GM19395 (cell line): ENCODE measurements at regions not wholly inside any gene's neighbourhood (a gene's known extent, or its start where the extent isn't known, plus 50 kb on each side); places are given as distances from the start of the nearest gene placed in this dataset.
"Not testable (repeated sequence)": the region's sequence is repeated elsewhere in the genome, so short reads cannot be mapped to it uniquely, and the experiment has no call there.

Source experiments
- ATAC-seq: cut with Tn5 transposase; IDR thresholded peaks from one replicate; pipeline ENCODE4 v1.9.1; 2021; ENCODE audit warnings: mild to moderate bottlenecking, moderate library complexity; ENCODE audit not compliant: unreplicated experiment

DNA sequence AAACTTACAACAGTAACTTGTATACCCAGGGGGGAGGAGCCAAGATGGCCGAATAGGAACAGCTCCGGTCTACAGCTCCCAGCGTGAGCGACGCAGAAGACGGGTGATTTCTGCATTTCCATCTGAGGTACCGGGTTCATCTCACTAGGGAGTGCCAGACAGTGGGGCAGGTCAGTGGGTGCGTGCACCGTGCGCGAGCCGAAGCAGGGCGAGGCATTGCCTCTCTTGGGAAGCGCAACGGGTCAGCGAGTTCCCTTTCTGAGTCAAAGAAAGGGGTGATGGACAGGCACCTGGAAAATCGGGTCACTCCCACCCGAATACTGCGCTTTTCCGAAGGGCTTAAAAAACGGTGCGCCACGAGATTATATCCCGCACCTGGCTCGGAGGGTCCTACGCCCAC is 278.8 kb downstream of the FAM47B start:
- ATAC-seq = not testable (repeated sequence)

DNA sequence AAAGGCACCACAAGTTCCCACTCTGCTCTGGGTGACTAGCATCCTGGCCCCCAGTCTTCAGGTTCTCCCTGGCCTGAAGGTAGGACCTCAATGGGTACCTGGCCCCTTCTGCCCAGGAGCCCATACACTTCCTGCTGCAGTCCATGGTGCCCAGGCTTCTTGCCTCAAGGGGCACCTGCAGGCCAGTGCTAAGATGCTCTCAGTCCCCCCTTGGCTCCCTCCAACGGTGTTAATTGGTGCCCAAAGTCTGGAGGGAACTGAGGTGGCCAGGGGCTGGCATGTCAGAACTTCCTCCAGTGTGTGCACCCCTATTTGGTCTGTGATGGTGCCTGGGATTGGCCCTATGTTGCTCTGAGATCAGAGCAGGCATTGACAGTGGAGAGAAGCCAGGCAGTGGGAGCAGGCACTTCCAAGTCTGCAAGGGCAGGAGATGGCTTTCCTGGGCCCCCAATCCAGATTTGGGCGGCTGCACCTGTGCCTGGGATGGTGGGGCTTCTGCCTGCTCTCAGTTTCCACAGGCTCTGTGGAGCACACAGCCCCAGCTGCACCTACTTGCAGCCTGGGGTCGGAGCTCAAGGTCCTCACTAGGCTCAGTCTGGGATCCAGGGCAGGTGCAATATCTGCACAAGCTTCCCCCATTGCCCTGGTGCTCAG is 301.6 kb downstream of the FAM47B start:
- ATAC-seq = no peak

GRCh38 chrX:35244796-35245508 is 302.4 kb downstream of the FAM47B start:
- ATAC-seq = no peak

- ATAC-seq = no peak
Measured at GRCh38 chrX:35251226-35251625, 308.6 kb downstream of the FAM47B start.

DNA sequence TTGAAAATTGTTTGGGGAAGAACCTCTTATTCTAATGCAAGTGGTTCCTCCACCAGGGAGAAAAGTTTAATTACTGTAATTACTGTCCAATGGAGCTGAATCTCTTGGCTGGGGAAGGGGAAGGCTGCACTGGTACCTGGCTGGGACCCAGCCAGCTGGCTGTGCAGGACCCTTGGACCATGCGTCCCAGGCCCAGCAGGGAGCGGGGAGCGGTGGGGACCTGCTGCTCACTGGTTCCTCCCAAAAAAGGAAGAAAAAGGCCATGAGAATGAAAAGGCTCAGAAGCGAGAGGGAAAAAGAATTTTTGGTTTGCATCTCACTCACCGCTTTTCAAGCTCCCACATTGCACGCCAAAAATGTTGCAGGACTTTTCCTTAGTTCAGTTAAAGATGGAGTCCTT is 333.5 kb downstream of the FAM47B start:
- no peak for ATAC-seq

DNA sequence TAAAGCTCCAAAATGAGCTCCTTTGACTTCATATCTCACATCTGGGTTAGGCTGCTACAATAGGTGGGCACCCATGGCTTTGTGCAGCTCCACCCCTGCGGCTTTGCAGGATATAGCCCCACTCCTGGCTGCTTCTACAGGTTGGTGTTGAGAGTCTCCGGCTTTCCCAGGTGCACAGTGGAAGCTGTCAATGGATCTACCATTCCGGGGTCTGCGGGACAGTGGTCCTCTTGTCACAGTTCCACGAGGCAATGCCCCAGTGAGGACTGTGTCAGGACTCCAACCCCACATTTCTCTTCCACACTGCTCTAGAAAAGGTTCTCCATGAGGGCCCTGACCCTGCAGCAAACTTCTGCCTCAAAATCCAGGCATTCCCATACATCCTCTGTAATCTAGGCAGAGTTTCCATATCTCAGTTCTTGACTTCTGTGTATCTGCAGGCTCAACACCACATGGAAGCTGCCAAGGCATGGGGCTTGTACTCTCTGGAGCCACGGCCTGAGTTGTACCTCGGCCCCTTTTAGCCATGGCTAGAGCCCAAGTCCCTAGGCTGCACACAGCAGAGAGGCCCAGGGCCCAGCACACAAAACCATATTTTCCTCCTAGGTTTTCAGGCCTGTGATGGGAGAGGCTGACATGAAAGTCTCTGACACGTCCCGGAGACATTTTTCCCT is 342.8 kb downstream of the FAM47B start:
- no peak for ATAC-seq

GRCh38 chrX:35288657-35289056 is 346.1 kb downstream of the FAM47B start:
- ATAC-seq = no peak

DNA sequence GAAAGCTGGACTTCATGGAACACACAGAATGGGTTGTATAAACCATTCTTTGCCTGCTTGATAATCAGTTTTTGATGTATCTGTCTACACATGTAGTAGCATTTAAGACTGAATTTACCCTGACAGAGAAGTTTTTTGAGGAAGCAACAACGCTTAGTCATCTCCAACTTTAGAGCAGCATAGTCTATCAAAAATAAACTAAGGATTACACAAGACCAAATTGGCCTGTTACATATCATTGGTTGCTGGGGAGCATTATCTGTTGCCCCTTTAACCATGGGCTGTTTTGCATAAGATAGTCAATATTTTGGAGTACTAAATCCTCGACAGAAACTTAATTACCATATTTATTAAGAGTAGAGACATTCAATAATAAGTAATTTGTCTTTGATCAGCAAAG is 347.4 kb downstream of the FAM47B start:
- ATAC-seq = no peak

GRCh38 chrX:35291013-35291412 is 348.4 kb downstream of the FAM47B start:
- ATAC-seq = no peak

GRCh38 chrX:35292522-35292921 is 349.9 kb downstream of the FAM47B start:
- no peak for ATAC-seq

DNA sequence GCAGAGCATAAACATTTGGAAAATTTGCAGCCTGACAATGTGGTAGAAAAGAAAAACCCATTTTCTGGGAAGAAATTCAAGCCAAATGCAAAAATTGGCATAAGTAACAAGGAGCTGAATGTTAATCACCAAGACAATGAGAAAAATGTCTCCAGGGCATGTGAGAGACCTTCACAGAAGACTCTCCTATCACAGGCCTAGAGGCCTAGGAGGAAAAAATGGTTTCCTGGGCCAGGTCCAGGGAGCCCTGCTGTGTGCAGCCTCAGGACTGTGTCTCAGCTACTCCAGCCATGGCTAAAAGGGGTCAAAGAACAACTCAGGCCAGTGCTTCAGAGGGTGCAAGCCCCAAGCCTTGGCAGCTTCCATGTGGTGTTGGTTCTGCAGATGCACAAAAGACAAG is 362.4 kb downstream of the FAM47B start:
- not testable (repeated sequence) for ATAC-seq

GRCh38 chrX:35339796-35340195 is 397.2 kb downstream of the FAM47B start:
- ATAC-seq = no peak

DNA sequence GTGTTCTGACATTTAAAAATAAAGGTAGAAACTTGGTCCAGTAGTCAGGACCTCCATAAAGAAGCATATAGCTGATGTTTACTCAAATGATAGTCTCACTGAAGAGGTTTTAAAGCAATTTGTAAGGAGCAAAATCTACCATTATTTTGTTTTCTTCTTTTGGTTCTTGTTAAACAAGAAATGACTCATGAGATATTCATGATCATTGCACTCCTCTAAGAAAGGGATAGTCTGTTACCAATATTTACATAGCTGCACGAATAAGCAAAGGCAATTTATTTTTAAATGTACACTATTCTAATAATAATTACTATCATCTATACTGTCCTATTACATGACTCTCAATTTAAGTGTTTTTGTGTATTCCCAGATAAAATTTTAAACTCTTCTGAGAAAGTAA is 397.9 kb downstream of the FAM47B start:
- ATAC-seq = no peak

GRCh38 chrX:35351212-35351611 is 408.6 kb downstream of the FAM47B start:
- ATAC-seq = no peak

DNA sequence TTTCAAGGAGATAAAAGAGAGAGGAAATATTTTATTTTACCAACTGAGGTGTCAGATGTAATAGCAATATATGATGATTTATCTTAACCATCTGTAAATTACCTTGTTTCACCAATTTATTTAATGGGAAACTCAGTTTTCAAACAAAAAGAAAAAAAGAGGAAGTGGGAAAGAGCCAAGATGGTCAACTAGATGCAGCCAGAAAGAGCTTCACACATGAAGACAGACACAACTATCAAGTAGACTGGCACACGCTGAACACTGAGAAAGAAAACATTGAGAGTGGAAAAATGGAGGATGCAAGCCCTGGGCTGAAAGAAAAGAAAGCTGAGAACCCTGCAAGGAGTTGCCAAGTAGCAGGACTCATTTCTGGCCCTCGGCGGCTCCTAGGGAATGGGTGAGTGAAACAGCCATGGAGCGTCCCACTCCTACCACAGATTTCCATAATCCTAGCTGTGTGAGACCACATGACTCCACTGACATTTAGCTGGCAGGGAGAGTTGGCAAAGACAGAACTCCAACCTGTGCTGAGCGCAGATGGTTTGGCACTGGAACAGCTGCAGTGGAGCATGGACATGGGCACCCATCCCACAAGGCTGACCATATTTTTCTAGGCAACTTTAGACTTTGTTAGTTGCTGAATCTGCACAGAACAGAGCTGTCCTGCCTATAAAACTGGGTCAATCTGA is 409.3 kb downstream of the FAM47B start:
- no peak for ATAC-seq

- no peak for ATAC-seq
Measured at GRCh38 chrX:35357656-35358055, 415.1 kb downstream of the FAM47B start.

- ATAC-seq = no peak
Measured at GRCh38 chrX:35362866-35363265, 420.3 kb downstream of the FAM47B start.

DNA sequence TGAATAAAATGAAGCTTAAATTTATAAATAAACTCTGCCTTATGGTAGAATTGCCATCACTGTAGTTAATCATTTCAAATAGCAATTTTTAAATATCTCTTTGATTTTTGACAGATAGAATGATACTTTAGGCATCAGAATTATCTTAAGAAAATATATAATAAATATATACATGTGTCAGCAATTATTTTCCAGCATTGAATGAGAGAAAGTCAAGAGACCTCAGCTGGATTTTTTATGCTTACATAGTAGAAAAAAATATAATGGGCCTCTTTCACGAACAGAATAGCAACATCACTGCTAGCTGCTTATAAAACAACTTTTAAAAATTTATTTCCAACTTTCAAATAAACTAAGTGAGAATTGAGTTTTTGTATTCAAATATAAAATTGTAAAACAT is 424.0 kb upstream of the MAGEB16 start:
- ATAC-seq = no peak

DNA sequence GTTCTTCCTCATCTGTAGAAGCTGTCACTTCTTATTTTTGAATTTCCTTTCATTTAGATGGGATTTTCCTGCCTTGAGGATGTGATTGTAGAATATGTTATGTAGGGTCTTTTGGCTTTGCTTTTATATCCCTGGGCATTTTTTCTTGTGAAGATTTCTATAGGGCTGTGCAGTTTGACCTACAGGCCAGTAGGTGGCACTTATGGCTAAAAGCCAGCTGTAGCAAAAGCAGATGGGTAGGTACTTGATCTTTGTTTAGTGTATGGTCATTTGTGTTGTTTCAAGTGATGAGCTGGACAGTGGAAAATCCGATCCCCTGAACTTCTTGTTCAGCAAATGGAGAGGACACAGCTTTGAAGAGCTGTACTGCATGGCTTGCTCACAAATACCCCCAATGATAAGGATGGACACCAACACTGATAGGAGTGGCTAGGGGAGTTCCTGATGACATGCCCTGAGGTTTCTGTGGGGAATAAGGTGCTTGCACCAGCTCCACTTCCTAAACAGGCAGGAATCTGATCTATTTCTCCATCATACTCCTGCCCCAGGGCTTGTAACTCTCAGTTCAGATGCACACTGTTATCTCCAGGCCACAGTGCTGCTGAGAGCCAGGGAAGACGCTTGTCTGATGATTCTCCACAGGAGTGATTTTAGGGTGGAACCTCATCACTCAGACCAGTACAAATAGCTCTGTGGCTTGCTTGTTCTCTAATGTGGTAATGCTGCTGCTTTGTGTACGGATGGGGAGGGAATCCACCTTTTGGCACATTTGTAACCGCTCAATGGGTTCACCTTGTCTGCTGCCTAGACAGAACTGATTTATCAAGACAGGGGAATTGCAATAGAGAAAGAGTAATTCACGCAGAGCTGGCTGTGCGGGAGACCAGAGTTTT is 417.1 kb upstream of the MAGEB16 start:
- peak; percentile 91 for ATAC-seq

DNA sequence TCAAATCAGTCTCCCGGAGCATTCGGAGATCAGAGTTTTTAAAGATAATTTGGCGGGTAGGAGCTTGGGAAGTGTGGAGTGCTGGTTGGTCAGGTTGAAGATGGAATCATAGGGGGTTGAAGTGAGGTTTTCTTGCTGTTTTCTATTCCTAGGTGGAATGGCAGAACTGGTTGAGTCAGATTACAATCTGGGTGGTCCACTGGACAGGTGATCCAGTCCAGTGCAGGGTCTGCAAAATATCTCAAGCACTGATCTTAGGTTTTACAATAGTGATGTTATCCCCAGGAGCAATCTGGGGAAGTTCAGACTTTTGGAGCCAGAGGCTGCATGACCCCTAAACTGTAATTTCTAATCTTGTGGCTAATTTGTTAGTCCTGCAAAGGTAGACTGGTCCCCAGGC is 416.4 kb upstream of the MAGEB16 start:
- not testable (repeated sequence) for ATAC-seq

- no peak for ATAC-seq
Measured at GRCh38 chrX:35382966-35383365, 415.2 kb upstream of the MAGEB16 start.
